Activated CD4-positive, CD25-positive, alpha-beta regulatory T cell treated with anti-CD3 and anti-CD28 coated beads, Interleukin-2, amount 50 U/mL, for 24 hours (primary cell): ENCODE measurements at regions not wholly inside any gene's neighbourhood (a gene's known extent, or its start where the extent isn't known, plus 50 kb on each side); places are given as distances from the start of the nearest gene placed in this dataset.

Source experiments
- ATAC-seq, 2 donors: fragments of 150-1000 bp; cut with Tn5 transposase; one replicate each; pipeline ENCODE4 v1.10.0; 2021; ENCODE audit warnings: mild to moderate bottlenecking in 1 of 2, moderate library complexity in 1 of 2

- no peak for ATAC-seq
Measured at GRCh38 chr10:28812384-28813372, 135.4 kb downstream of the BAMBI start.

- no peak for ATAC-seq
Measured at GRCh38 chr10:28815681-28816080, 138.4 kb downstream of the BAMBI start.

DNA sequence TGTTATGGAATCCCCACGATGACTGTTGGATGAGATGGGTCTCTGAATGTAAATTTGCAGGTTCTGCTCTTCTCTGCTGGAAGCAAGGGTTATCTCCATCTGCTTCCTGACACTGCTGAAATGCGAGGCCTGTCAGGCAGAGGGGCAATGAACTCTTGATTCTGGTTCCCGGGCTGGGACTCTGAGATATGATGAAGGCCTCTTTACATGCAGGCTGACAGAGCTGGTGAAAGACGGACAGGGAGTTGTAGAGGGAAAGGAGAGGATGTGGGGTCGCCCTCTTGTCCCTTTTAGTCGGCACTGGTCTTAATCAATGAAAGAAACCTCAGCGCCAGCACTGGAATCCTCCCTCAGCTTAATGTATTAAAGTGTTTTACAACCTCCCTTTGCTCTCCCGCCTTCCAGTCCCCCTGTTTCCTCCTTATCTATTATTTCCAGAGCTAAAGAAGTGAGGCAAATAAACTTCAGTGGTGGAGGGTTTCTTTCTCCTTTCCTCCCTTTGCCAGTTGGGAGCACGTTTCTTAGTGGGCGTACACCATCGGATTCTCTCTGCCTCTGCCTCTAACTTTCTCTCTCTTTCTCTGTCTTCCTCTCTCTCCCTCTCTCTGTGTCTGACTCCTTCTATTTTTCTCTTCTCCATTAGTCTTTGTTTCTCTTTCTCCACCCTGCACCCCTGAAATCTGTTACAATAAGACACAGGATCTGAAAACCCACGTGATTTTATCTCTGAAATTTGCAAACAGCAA lies 145.6 kb downstream of the BAMBI start:
- no peak for ATAC-seq

- no peak for ATAC-seq
Measured at GRCh38 chr10:28823501-28824075, 146.3 kb downstream of the BAMBI start.

- ATAC-seq = no peak
Measured at GRCh38 chr10:28833313-28833712, 156.0 kb downstream of the BAMBI start.

GRCh38 chr10:28836435-28836743 lies 159.1 kb downstream of the BAMBI start:
- no peak for ATAC-seq

GRCh38 chr10:28837613-28838390 lies 160.5 kb downstream of the BAMBI start:
- no peak for ATAC-seq

DNA sequence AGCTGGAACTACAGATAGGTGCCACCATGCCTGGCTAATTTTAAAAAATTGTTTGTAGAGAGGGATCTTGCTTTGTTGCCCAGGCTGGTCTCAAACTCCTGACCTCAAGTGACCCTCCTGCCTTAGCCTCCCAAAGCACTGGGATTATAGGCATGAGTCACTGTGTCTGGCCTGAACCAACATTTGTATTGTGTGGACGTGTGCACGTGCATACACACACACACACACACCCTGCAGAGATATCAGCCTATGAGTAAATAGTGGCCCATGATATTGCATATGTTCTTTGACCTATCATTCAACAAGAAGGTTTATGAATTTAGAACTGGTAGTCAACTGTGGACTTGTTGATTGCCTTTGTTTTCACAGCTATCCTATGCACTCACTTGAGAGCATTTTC lies 161.6 kb downstream of the BAMBI start:
- no peak for ATAC-seq

DNA sequence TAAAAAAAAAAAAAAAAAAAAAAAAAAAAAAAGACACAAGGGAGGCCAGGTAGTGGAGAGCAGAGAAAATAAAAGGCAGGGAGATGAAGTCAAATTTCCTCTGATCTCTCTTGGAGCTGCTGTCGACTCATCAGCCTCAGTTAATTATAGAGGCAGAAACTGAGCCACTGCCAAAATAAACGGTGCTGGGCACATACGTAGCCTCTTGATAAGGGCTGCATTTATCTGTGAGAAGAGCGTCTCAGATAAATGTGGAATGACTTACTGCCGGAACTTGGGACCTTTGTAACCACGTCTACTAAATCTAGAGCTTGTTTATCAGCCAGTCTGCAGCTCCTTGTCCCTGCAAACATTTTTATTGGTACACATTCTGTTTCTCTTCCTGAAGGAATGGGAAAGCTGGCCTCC lies 162.3 kb downstream of the BAMBI start:
- no peak for ATAC-seq

- ATAC-seq = no peak
Measured at GRCh38 chr10:28840202-28840601, 162.9 kb downstream of the BAMBI start.

DNA sequence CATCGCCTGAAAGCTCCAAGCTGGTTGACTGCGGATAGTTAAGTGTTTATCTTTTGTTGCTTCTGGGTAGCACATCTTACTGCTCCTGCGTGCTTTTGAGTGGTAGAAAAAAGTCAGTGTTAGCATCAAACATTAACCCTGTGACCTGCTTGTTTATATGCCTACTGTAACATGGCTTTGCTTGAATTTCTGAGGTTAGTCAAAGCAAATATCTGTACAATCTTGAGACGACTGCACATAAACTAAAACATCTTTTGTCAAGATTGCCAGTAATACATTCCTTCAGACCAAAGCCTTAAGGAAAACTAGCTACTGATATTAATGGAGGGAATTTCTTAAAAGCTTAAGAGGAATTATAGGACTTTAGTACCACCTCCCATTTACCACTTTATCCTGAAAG lies 163.7 kb downstream of the BAMBI start:
- ATAC-seq = no peak

DNA sequence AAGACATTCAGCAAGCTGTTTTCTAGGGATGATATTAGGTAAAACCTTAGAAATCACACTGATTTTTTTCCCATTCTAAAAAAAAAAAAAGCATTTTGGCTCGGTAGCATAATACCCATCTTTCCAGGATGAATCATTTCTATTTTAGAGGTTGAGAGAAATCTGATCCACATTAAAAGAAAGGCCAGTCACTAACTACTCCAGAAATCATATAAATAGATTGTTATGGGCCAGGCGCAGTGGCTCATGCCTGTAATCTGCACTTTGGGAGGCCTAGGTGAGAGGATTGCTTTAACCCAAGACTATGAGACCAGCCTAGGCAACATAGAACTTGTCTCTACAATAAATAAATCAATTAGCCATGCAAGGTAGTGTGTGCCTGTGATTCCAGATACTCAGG lies 164.3 kb downstream of the BAMBI start:
- ATAC-seq = no peak

DNA sequence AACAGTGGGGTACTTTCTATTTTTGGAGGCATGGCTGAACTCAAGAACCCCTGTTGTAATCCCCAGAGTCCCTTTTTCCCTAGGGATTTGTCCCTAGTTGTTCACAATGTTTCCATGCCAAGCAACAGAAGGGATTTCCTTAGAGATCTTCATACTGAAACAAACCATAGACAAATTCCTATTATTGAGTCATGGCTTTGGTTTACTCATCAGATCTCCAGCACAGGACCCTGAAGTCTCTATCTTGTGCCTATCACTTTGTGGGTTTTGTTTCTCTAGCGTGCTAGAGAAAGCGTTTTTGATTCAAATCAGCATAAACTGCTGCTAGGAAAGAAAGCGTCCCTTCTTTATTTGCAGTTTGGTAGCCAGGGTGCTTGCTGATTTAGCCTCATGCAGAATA lies 165.0 kb downstream of the BAMBI start:
- ATAC-seq = no peak

- ATAC-seq = no peak
Measured at GRCh38 chr10:28845009-28845682, 167.8 kb downstream of the BAMBI start.

DNA sequence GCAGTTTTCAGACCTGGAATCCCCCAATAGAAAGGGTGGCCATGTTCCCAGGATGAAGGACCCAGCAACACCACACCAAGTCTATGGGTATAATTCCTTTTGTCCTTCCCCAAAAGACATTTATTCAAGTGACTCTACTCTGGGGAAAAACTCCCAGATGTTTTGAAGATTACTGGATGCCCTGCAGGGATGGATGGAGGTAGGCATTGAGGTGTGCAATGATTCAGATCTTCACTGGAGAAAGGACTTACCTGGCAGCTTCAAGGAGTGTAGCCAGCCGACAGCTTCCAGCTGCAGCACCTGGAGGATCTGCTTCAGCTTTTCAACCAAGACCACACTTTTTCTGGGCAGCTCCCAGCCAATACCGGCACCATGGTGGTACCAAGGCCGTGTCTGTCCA lies 172.0 kb downstream of the BAMBI start:
- ATAC-seq = no peak

DNA sequence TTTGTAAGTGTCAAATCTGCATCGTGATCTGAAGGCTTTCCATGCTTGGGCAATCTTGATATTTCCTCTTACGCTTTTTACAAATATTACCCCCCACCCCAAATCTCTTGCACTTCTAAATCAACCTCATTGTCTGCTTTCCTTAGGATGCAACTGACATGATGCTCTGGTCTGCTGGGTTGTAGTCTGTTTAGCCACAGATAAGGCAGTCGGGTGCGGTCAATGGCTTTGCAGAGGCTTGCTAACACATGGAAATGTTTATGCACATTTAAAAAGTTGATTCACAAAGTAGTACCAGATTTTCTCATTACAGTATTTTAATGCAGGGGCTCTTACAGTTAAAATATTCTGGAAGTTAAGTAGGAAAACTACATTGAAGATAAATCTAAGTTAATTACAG lies 172.5 kb downstream of the BAMBI start:
- no peak for ATAC-seq

DNA sequence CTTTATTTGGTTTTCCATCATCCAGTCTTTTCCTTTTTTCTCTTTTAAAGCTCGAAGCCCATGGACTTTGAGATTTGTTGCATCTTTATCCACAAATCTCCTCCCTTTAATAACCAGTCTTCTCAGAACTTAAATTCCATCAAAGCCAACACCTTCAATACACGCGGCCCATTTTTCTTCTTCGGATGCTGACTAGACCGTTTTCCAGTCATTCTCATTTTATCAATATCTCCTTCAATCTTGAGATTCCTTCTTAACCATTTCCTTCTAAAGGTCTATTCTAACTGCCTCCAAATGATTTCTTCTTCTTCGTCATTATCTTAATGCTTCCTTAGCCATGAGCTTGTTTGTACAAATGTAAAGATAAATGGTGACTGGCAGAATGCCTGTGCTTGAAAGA lies 173.5 kb downstream of the BAMBI start:
- no peak for ATAC-seq

GRCh38 chr10:28853195-28853594 lies 175.9 kb downstream of the BAMBI start:
- no peak for ATAC-seq

GRCh38 chr10:28857164-28857563 lies 179.8 kb downstream of the BAMBI start:
- ATAC-seq = no peak

GRCh38 chr10:28858646-28859045 lies 181.3 kb downstream of the BAMBI start:
- no peak for ATAC-seq

GRCh38 chr10:28859791-28860190 lies 182.5 kb downstream of the BAMBI start:
- ATAC-seq = no peak

DNA sequence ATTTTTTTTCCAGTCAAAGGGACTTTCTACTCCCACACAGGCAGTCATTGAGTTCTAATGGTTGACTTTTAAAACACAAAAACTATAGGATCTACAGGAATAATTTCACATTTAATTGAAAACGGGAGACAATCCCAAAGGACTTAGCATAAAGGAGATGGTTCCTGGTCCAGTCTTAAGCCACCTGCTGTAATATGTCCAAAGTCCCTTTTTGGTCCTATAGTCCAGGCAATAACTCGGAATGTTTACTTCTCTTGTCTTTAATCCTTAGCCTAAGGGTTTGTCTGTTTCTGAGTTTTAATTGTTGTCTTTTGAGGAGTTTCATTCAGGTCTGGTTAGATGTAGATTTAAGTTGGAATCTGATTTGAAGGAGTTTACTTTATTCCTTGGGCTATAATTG lies 184.9 kb downstream of the BAMBI start:
- ATAC-seq = no peak
